ENCODE measurements at regions not wholly inside any gene's neighbourhood (a gene's known extent, or its start where the extent isn't known, plus 50 kb on each side); places are given as distances from the start of the nearest gene placed in this dataset.

DNA sequence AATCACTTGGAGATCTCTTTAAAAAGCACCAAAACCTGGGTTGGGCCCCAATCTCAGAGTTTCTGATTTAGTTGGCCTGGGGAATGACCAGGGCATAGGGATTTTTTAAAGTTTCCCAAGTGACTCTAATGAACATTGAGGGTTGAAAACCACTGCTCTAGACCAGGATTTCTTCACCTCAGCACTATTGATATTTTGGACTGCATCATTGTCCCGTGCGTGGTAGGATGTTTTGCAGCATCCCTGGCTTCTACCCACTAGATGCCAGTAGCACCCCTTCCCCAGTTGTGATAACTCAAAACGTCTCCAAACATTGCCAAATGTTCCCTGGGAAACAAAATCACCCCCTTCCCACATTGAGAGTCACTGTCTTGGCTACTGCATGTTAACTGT is 61.8 kb downstream of the ATXN3L start:
- TF ChIP-seq, protein P1, sequence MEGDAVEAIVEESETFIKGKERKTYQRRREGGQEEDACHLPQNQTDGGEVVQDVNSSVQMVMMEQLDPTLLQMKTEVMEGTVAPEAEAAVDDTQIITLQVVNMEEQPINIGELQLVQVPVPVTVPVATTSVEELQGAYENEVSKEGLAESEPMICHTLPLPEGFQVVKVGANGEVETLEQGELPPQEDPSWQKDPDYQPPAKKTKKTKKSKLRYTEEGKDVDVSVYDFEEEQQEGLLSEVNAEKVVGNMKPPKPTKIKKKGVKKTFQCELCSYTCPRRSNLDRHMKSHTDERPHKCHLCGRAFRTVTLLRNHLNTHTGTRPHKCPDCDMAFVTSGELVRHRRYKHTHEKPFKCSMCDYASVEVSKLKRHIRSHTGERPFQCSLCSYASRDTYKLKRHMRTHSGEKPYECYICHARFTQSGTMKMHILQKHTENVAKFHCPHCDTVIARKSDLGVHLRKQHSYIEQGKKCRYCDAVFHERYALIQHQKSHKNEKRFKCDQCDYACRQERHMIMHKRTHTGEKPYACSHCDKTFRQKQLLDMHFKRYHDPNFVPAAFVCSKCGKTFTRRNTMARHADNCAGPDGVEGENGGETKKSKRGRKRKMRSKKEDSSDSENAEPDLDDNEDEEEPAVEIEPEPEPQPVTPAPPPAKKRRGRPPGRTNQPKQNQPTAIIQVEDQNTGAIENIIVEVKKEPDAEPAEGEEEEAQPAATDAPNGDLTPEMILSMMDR (IDR thresholded peaks at IDR 0.05) = no peak
- TF ChIP-seq POLR2A (IDR thresholded peaks at IDR 0.05) = no peak
